ENCODE measurements at regions not wholly inside any gene's neighbourhood (a gene's known extent, or its start where the extent isn't known, plus 50 kb on each side); places are given as distances from the start of the nearest gene placed in this dataset.

- TF ChIP-seq CTCF (IDR thresholded peaks at IDR 0.05; ENCODE audit: low read depth, low read length): no peak
Observed at GRCh38 chr1:101745551-101746270, 251.0 kb downstream of the OLFM3 start.

GRCh38 chr1:101748077-101748476 is 248.6 kb downstream of the OLFM3 start:
- no peak for TF ChIP-seq CTCF (IDR thresholded peaks at IDR 0.05; ENCODE audit: low read depth, low read length)
- no peak overlapping the region for H3K4me3 ChIP-seq (ENCODE audit: low read depth, low read length)

More at GRCh38 chr1:101745551-101746270, 251.0 kb downstream of the OLFM3 start:
- H3K4me3 ChIP-seq (ENCODE audit: low read depth, low read length): no peak overlapping the region

All from WI38 (cell line).